HL-60 (cell line): ENCODE measurements at regions not wholly inside any gene's neighbourhood (a gene's known extent, or its start where the extent isn't known, plus 50 kb on each side); places are given as distances from the start of the nearest gene placed in this dataset.

ENCODE experiments used
- CTCF ChIP-seq: IDR thresholded peaks from one replicate; pipeline ENCODE4 v1.5.1; 2011; ENCODE audit warnings: low read length, control low read depth, inconsistent platforms; ENCODE audit not compliant: insufficient read depth
- GABPA ChIP-seq: IDR thresholded peaks from 2 replicates; pipeline ENCODE4 v1.6.1; 2012; ENCODE audit warnings: low read depth
- TF ChIP-seq, protein P1 (sequence below): IDR thresholded peaks from 2 replicates; pipeline ENCODE4 v1.6.1; 2012; ENCODE audit warnings: low read depth; ENCODE audit not compliant: insufficient replicate concordance

GRCh38 chr4:17370818-17371217 lies 141.1 kb downstream of the QDPR start:
- TF ChIP-seq GABPA (no peak), CTCF (no peak)
- TF ChIP-seq, protein P1, sequence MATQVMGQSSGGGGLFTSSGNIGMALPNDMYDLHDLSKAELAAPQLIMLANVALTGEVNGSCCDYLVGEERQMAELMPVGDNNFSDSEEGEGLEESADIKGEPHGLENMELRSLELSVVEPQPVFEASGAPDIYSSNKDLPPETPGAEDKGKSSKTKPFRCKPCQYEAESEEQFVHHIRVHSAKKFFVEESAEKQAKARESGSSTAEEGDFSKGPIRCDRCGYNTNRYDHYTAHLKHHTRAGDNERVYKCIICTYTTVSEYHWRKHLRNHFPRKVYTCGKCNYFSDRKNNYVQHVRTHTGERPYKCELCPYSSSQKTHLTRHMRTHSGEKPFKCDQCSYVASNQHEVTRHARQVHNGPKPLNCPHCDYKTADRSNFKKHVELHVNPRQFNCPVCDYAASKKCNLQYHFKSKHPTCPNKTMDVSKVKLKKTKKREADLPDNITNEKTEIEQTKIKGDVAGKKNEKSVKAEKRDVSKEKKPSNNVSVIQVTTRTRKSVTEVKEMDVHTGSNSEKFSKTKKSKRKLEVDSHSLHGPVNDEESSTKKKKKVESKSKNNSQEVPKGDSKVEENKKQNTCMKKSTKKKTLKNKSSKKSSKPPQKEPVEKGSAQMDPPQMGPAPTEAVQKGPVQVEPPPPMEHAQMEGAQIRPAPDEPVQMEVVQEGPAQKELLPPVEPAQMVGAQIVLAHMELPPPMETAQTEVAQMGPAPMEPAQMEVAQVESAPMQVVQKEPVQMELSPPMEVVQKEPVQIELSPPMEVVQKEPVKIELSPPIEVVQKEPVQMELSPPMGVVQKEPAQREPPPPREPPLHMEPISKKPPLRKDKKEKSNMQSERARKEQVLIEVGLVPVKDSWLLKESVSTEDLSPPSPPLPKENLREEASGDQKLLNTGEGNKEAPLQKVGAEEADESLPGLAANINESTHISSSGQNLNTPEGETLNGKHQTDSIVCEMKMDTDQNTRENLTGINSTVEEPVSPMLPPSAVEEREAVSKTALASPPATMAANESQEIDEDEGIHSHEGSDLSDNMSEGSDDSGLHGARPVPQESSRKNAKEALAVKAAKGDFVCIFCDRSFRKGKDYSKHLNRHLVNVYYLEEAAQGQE, result no peak
